ENCODE measurements at regions not wholly inside any gene's neighbourhood (a gene's known extent, or its start where the extent isn't known, plus 50 kb on each side); places are given as distances from the start of the nearest gene placed in this dataset.

DNA sequence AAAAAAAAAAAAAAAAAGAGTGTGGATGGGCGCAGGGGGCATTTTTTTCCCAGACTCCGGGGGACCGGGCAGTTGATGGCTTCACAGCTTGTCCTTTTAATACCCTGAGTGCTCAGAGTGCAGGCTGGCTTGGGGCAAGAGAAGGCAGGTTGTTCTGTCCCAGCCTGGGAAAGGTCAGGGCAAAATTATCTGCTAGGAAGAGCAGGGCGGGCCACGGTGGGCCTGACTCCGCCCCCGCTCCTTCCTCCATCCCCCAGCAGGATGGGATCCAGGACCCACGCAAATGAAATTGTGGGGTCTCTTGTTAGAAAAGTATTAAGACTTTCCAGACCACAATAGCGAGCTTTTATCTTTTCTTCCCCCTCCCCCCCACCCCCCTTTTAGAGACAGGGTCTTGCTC lies 70.7 kb downstream of the PTPRS start:
- H3K9me3 Mint-ChIP-seq: no peaks in the 10 kb centered on the region
- no peaks in the 10 kb centered on the region for H3K4me1 Mint-ChIP-seq
- no peak overlapping the region for H3K4me3 Mint-ChIP-seq
- ATAC-seq (ENCODE audit: low read depth in 2 of 2) (no peak), DNase-seq (no peak)
- no peaks in the 10 kb centered on the region for H3K36me3 Mint-ChIP-seq
- H3K27me3 Mint-ChIP-seq: peaks cover 0 to 12% (median 12%) of the 10 kb centered on the region in 3 donors
- no peak overlapping the region for H3K27ac Mint-ChIP-seq

DNA sequence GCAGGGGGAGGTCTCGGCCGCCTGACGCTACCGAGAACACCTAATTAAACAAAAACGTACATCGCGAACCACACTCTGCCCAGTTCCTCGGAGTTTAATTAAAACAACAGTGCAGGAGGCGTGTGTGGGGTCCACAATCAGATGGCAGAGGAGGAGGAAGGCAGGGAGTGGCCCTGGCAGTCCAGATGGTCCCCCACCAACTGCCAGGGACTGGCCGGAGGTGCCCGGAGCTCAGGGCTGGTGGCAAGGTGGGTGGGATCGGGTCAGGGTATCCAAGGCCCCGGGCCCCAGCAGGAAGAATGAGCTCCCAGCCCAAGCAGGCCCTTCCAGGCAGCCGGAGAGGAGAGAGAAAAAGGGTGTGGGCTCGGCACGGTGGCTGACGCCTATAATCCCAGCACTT lies 71.3 kb downstream of the PTPRS start:
- DNase-seq (no peak), ATAC-seq (ENCODE audit: low read depth in 2 of 2) (no peak)
- Mint-ChIP-seq H3K9me3 (no peaks in the 10 kb centered on the region), H3K4me3 (no peak overlapping the region), H3K27ac (no peak overlapping the region), H3K36me3 (no peaks in the 10 kb centered on the region), H3K27me3 (peaks cover 0 to 12% (median 12%) of the 10 kb centered on the region in 3 donors), H3K4me1 (no peaks in the 10 kb centered on the region)

DNA sequence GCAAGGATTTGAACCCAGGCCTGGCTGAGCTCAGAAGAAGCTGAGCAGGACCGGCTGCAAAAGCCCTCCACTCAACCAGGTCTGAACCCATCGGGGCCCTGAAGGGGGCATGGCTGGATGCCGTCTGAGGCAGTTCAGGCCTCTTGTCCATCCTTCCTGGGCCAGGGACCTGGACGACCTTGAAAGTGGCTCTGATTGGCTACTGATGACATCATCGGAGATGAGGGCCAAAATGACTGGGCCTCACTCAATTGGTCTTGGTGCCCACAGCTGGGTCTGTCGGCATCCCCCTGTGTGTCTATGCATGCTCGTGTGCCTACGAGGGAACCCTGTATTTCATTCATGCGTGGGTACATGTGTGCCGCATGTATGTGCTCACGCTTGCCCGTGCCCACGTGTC lies 71.8 kb downstream of the PTPRS start:
- Mint-ChIP-seq H3K9me3 (no peaks in the 10 kb centered on the region), H3K36me3 (no peaks in the 10 kb centered on the region), H3K27me3 (peaks cover 0 to 12% (median 12%) of the 10 kb centered on the region in 3 donors), H3K4me1 (no peaks in the 10 kb centered on the region), H3K27ac (no peak overlapping the region), H3K4me3 (no peak overlapping the region)
- no peak for ATAC-seq (ENCODE audit: low read depth in 2 of 2)
- no peak for DNase-seq

DNA sequence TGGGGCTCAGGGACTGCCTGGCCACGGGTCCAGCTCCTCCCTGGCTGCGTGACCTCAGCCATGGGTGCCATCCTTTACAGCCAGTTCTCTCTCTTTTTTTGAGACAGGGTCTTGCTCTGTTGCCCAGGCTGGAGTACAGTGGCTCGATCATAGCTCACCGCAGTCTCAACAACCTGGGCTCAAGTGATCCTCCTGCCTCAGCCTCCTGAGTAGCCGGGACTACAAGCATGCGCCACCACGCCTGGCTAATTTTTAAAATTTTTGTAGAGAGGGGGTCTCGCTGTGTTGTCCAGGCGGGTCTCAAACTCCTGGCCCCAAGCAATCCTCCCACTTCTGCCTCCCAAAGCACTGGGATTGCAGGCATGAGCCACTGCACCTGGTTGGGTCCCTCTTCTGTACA lies 75.4 kb downstream of the PTPRS start:
- Mint-ChIP-seq H3K36me3 (no peaks in the 10 kb centered on the region), H3K9me3 (no peaks in the 10 kb centered on the region), H3K27me3 (peaks cover 0 to 7% (median 6%) of the 10 kb centered on the region in 3 donors), H3K4me3 (no peak overlapping the region), H3K4me1 (no peaks in the 10 kb centered on the region), H3K27ac (no peak overlapping the region)
- DNase-seq (no peak), ATAC-seq (ENCODE audit: low read depth in 2 of 2) (no peak)

DNA sequence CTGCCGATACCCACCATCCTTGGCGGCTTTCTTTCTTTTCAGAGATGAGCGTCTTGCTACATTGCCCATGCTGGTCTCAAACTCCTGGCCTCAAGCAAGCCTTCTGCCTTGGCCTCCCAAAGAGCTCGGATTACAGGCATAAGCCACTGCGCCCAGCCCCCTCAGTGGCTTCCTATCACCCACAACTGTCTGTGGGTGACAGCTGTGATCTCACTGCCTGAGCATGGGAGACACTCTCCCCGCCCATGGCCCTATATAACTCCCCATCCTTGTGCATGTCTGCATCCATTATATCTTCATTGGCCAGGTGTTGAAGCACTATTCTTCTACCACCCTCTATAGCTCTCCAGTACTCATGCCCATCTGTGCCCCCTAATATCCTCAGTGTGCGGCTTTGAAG lies 76.2 kb downstream of the PTPRS start:
- Mint-ChIP-seq H3K36me3 (no peaks in the 10 kb centered on the region), H3K27ac (no peak overlapping the region), H3K27me3 (peaks cover 0 to 7% (median 6%) of the 10 kb centered on the region in 3 donors), H3K9me3 (no peaks in the 10 kb centered on the region), H3K4me1 (no peaks in the 10 kb centered on the region), H3K4me3 (no peak overlapping the region)
- no peak for ATAC-seq (ENCODE audit: low read depth in 2 of 2)
- DNase-seq: no peak

DNA sequence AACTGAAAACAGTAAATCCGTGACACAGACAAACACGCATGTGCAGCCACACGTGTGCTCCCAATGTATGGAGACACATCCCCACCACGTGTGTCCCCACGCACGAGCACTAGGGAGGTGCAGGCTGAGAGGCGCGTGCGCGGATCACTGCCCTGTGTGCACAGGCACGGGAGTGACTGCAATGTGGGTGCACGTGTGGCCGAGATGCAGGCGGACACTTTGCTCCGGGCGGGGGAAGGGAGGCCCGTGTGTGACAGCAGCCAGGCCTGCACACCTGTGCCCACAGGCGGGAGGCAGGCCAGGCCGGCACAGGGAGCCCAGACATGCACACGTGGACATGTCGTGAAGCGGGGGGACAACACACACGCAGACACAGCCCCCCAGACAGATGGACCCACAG lies 77.0 kb downstream of the PTPRS start:
- Mint-ChIP-seq H3K36me3 (no peaks in the 10 kb centered on the region), H3K4me1 (no peaks in the 10 kb centered on the region), H3K4me3 (no peak overlapping the region), H3K27me3 (peaks cover 0 to 7% (median 6%) of the 10 kb centered on the region in 3 donors), H3K27ac (no peak overlapping the region), H3K9me3 (no peaks in the 10 kb centered on the region)
- DNase-seq (no peak), ATAC-seq (ENCODE audit: low read depth in 2 of 2) (no peak)

DNA sequence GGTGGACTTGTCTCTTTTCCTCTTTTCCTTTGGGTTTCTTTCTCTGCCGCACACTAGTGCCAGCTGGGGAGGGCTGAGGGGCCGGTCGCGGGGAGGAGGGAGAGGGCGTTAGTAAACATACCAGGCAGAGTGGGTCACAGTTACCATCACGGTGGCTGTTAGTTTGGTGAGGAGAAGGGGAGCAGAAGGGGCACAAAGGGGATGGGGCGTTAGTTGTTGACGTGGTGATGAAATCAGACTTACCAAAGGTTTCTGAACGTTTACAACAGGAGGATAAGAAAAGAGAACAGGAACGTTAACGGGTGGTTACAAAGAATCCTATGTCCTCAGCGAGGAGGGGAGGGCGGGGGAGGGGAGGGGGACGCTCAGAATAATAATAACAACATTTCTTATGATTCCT lies 77.9 kb downstream of the PTPRS start:
- DNase-seq (no peak), ATAC-seq (ENCODE audit: low read depth in 2 of 2) (no peak)
- no peaks in the 10 kb centered on the region for H3K9me3 Mint-ChIP-seq
- H3K4me3 Mint-ChIP-seq: no peak overlapping the region
- H3K27ac Mint-ChIP-seq: peak overlapping the region in 1 of 6 donors; percentile 14
- H3K36me3 Mint-ChIP-seq: no peaks in the 10 kb centered on the region
- peaks cover 0 to 7% (median 6%) of the 10 kb centered on the region in 3 donors for H3K27me3 Mint-ChIP-seq
- no peaks in the 10 kb centered on the region for H3K4me1 Mint-ChIP-seq

DNA sequence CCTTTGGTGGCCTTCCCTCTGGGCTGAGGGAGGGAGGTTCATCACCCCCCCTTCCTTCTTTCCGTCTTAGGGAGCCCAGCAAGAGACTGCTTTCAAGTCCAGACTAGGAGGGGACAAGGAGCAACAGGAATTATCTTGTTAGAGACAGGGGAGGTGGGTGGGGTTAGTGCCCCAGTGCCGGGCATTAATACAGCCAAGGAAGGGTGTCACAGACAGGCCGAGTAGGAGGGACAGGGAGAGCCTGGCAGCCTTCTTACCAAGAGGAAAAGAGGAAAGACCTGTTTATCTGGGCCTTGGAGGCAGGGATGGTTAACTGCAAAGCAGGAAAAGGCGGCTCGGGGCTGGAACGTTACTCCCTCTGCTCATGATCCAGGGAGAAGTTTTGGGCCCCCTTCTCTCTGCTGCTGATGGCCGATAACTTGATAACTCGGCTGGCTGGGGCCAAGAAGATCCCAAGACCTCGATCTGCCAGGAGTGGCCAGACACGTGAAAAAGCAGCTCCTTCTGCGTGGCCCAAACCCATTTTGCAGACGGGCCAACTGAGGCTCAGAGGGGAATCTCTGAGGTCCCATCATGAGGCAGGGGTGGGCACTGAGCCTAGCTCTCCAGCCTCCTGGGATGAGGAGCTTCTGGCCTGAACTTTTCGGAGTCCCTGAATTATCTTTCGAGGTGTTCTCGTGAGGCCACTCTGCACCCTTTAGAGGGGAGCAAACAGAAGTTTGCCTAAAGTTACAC lies 79.3 kb downstream of the PTPRS start:
- Mint-ChIP-seq H3K9me3 (peaks cover 0 to 6% (median 3%) of the 10 kb centered on the region in 7 donors), H3K27me3 (peaks cover 0 to under 1% (median 0%) of the 10 kb centered on the region in 3 donors), H3K36me3 (no peaks in the 10 kb centered on the region), H3K27ac (peak overlapping the region in 1 of 6 donors; percentile 38), H3K4me1 (no peaks in the 10 kb centered on the region), H3K4me3 (no peak overlapping the region)
- no peak for DNase-seq
- ATAC-seq (ENCODE audit: low read depth in 2 of 2): no peak

DNA sequence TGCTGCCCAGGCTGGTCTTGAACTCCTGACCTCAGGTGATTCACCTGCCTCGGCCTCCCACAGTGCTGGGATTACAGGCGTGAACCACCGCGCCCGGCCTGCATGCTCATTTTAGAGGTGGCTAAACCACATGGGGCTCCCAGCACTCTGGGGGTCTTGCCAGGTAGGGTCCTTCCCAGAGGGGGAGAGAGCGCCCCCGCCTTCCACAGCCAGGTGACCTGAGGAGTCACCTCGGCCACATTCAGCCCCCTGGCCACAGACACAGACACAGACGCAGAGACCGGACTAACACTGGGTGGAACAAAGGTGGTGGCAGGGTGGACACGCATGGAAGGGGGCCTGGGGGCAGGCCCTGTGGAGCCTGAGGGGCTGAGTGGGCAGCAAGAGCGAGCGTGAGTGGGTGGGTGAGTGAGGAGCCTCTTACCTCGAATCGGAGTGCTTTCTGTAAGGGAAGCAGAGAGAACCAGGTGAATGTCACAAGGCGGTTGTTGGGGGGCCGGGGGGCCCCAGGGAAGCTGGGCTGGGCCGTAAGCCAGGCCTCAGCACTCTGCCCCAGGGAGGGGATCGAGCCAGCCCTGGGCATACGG lies 80.1 kb downstream of the PTPRS start:
- ATAC-seq (ENCODE audit: low read depth in 2 of 2): no peak

DNA sequence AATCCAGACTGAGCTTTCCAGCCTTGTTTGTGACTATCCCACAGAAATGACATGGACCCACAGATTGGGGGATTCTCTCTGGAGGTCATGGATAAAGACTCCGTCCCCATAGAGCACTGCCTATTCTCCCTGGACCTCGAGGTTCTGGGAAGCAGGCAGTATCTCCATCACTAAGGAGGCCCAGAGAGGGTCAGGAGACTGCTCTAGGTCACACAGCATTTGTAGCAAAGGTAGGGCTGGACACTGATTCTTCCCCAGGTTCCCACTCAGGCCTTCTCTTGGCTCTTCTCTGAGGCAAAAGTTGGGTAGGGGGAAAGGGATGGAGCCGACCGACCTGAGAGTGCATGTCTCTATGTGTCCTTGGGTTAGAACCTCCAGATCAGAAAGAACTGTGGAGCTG lies 80.9 kb downstream of the PTPRS start:
- Mint-ChIP-seq H3K27ac (no peak overlapping the region), H3K4me3 (no peak overlapping the region), H3K27me3 (no peaks in the 10 kb centered on the region), H3K9me3 (peaks cover 5 to 21% (median 15%) of the 10 kb centered on the region in 7 donors), H3K4me1 (no peaks in the 10 kb centered on the region), H3K36me3 (peaks cover 6 to 15% of the 10 kb centered on the region in 2 donors)
- no peak for ATAC-seq (ENCODE audit: low read depth in 2 of 2)
- DNase-seq: no peak

More for the DNA sequence above, 80.1 kb downstream of the PTPRS start:
- no peak overlapping the region for H3K27ac Mint-ChIP-seq
- DNase-seq: no peak
- H3K36me3 Mint-ChIP-seq: peaks cover 1 to 8% of the 10 kb centered on the region in 2 donors
- H3K4me3 Mint-ChIP-seq: no peak overlapping the region
- H3K27me3 Mint-ChIP-seq: no peaks in the 10 kb centered on the region
- H3K4me1 Mint-ChIP-seq: no peaks in the 10 kb centered on the region
- peaks cover 0 to 14% (median 9%) of the 10 kb centered on the region in 7 donors for H3K9me3 Mint-ChIP-seq

DNA sequence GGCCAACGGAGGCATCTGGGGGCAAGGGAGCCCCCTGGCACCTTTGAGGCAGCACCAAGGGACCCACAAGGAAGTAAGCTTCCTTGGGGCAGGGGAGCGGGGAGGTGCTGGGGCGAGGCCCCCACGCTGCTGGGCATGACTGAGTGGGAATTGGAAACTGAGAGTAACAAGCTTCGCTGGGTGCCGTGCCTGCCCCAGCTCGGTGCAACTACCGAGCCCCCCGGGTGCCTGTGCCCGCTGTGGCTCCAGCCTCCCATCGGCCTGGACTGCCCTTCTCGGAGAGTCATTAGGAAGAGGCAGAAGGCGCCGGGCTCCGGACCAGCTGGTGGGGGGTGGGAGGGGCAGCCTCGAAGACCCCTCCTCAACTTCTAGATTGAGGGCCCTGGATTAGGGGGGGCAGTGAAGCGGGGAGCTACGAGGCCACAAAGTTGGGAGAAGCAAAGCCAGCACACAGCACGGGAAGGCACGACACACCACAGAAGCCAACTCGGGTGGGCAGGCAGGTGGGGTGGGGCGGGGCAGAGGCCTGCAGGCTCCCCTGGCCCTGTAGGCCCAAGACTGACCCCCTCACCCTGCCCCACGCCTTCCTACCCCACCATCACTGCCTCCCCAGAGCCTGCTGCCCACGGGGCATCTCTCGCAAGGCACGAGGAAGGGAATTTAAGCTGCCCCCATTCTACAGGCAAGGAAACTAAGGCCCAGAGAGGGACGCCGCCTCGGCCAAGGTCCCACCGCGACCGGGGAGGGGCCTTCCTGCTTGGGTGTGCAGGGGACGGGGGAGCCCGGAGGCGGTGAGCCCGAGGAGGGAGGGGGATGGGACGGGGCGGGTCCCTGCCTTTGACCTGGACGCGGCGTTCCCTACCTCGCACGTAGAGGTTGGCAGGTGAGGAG lies 83.2 kb downstream of the PTPRS start:
- Mint-ChIP-seq H3K36me3 (peaks cover 6 to 25% of the 10 kb centered on the region in 2 donors), H3K9me3 (peaks cover 11 to 36% (median 24%) of the 10 kb centered on the region in 7 donors), H3K27me3 (no peaks in the 10 kb centered on the region), H3K4me1 (no peaks in the 10 kb centered on the region), H3K27ac (no peak overlapping the region), H3K4me3 (no peak overlapping the region)
- ATAC-seq (ENCODE audit: low read depth in 2 of 2) (no peak), DNase-seq (no peak)

DNA sequence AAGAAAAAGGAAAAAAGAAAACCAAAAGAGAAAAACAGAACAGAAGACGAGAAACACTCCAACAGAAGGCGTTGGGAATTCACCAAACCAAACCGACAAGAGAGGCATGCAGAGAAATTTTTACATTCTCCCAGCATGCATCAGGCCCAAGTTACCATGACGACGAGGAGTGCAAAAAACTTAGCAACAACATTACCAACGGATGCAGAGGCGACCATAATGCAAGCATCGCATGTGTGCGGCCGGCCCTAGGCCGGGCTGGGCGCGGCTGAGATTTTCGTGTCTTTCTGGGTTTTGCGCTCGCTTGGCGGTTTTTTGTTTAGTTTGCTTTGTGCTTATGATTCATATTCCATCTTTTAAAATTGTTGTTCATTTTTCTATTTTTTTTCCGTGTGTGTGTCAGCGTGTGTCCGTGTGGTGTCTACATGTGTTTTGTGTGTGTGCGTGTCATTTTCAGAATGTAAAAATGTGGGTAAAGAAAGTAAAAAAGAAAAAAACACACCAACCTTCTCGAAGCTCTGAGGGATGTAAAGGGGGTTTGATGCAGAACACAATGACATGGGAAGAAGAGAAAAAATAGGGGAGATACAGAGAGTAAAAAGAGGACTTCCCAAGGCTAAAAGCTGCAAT lies 84.9 kb downstream of the PTPRS start:
- peaks cover 6 to 25% of the 10 kb centered on the region in 2 donors for H3K36me3 Mint-ChIP-seq
- peak overlapping the region in 1 of 6 donors; percentile 58 for H3K27ac Mint-ChIP-seq
- DNase-seq (no peak), ATAC-seq (ENCODE audit: low read depth in 2 of 2) (no peak)
- no peak overlapping the region for H3K4me3 Mint-ChIP-seq
- no peaks in the 10 kb centered on the region for H3K4me1 Mint-ChIP-seq
- no peaks in the 10 kb centered on the region for H3K27me3 Mint-ChIP-seq
- H3K9me3 Mint-ChIP-seq: peaks cover 11 to 36% (median 24%) of the 10 kb centered on the region in 7 donors

DNA sequence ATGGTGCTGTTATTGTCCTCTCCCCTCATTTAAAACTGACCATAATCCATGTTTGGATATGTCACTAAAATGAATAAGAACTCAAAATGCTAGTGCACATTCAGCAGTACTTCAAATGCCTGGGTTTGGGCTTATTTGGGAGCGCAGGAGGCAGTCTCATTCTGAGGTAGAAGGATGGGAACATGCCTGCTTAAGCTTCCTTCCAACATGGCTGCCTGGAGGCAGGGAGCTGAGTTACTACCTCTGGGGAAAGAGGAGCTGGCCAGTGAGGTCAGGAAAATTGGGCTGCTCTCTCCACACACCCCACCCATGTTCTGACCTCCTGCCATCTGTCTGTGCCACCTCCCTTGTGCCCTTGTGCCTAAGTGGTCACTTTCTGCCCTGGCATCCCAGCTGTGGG lies 85.7 kb downstream of the PTPRS start:
- DNase-seq: no peak
- H3K27me3 Mint-ChIP-seq: no peaks in the 10 kb centered on the region
- peak overlapping the region in 1 of 6 donors; percentile 33 for H3K27ac Mint-ChIP-seq
- peaks cover 11 to 36% (median 24%) of the 10 kb centered on the region in 7 donors for H3K9me3 Mint-ChIP-seq
- H3K4me3 Mint-ChIP-seq: no peak overlapping the region
- H3K36me3 Mint-ChIP-seq: peaks cover 6 to 25% of the 10 kb centered on the region in 2 donors
- no peaks in the 10 kb centered on the region for H3K4me1 Mint-ChIP-seq
- no peak for ATAC-seq (ENCODE audit: low read depth in 2 of 2)
